ENCODE measurements at regions not wholly inside any gene's neighbourhood (a gene's known extent, or its start where the extent isn't known, plus 50 kb on each side); places are given as distances from the start of the nearest gene placed in this dataset.

DNA sequence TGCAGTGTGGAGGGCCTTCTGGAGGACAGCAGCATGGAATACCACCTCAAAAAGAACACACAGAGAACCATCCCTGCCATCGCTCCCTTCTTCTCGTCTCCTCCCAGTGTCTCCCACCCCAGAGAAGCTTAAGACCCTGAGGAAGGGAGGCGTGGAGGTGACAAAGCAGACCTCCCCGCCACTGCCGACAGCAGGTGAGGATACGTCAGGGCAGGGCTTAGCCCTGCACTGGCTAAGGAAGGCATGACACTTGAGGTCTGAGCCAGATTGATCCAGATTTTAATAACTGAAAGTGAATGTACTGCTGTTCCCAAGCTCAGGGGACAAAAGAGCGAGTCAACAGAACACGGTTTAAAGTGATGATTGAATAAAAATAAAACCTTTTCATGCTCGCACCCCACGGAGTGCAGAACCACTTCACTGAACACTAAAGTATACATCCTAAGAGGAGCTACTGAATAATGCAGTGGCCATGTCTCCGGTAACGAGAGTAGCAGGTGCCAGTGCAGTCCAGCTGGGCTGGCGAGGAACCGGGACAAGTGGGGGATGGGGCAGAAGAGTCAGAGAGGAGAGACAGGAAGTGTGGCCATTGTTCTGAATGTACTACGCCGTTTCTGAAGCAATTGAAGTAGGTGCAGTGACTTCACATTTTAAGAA lies 391.0 kb downstream of the CDH2 start:
- H3K4me3 ChIP-seq (ENCODE audit: low read length) = no peak overlapping the region
- H3K9ac ChIP-seq (ENCODE audit: low read length) = no peak overlapping the region
- no peaks in the 10 kb centered on the region for H3K4me1 ChIP-seq (ENCODE audit: control insufficient read depth, low read depth, low read length)
- H3K9me3 ChIP-seq (ENCODE audit: control insufficient read depth, low read depth, low read length) = no peaks in the 10 kb centered on the region
- H3K27ac ChIP-seq (ENCODE audit: low read length) = no peak overlapping the region
- no peaks in the 10 kb centered on the region for H3K36me3 ChIP-seq (ENCODE audit: control insufficient read depth, low read depth, low read length)
- no peaks in the 10 kb centered on the region for H3K27me3 ChIP-seq (ENCODE audit: control insufficient read depth, insufficient read depth, low read length)

DNA sequence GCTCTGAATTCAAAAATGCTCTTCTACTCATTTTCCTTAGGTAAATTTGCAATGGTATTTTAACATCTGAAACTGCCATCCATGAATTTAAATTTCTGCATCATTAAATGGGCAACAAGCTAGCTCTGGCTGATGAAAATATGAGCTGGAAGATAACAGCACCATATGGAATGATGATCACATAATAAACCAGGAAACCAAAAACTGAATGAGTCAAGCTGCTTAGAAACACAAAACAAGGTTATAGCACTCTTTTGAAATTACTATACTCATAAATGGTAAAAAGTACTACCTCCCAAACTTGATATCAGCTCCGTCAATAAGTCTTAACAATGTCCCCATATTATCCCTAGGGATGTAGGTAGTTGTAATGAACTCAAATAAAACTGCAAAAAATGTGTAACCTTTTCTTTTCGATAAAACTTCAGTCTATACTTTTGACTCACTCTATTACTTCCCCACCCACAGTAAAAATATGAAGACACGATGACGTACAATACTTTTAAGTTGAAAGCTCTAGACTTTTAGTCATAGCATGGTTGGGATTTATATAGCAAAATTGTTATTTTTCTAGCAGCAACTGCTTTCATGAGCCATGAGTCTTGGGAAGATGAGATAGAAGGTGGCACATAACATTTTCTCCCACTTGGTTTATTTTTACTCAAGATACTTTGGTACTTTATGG lies 396.7 kb downstream of the CDH2 start:
- peaks cover 14% of the 10 kb centered on the region for H3K4me1 ChIP-seq (ENCODE audit: control insufficient read depth, low read depth, low read length)
- no peak overlapping the region for H3K4me3 ChIP-seq (ENCODE audit: low read length)
- H3K36me3 ChIP-seq (ENCODE audit: control insufficient read depth, low read depth, low read length) = no peaks in the 10 kb centered on the region
- no peak overlapping the region for H3K27ac ChIP-seq (ENCODE audit: low read length)
- H3K9ac ChIP-seq (ENCODE audit: low read length) = no peak overlapping the region
- no peaks in the 10 kb centered on the region for H3K9me3 ChIP-seq (ENCODE audit: control insufficient read depth, low read depth, low read length)
- H3K27me3 ChIP-seq (ENCODE audit: control insufficient read depth, insufficient read depth, low read length) = no peaks in the 10 kb centered on the region

DNA sequence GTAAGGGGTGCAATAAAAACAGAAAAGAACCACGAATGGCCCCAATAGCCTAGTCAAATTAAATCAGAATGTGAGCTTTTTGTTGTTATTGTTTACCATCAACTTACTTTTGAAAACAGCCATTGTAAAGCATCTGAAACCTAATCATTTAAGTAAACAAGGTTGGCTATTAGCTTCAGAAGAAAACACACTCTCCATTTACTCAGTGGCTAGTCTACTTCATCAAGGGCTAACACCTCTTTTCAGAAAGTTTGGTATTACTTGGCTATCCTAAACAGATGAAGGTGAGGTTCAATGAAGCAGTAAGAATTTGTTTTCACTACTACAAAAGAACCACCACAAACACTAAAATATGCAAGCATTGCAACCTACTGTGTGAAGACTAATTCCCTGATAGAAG lies 398.0 kb downstream of the CDH2 start:
- peaks cover 14% of the 10 kb centered on the region for H3K4me1 ChIP-seq (ENCODE audit: control insufficient read depth, low read depth, low read length)
- H3K27me3 ChIP-seq (ENCODE audit: control insufficient read depth, insufficient read depth, low read length) = no peaks in the 10 kb centered on the region
- no peak overlapping the region for H3K9ac ChIP-seq (ENCODE audit: low read length)
- H3K9me3 ChIP-seq (ENCODE audit: control insufficient read depth, low read depth, low read length) = no peaks in the 10 kb centered on the region
- H3K27ac ChIP-seq (ENCODE audit: low read length) = no peak overlapping the region
- no peak overlapping the region for H3K4me3 ChIP-seq (ENCODE audit: low read length)
- no peaks in the 10 kb centered on the region for H3K36me3 ChIP-seq (ENCODE audit: control insufficient read depth, low read depth, low read length)

DNA sequence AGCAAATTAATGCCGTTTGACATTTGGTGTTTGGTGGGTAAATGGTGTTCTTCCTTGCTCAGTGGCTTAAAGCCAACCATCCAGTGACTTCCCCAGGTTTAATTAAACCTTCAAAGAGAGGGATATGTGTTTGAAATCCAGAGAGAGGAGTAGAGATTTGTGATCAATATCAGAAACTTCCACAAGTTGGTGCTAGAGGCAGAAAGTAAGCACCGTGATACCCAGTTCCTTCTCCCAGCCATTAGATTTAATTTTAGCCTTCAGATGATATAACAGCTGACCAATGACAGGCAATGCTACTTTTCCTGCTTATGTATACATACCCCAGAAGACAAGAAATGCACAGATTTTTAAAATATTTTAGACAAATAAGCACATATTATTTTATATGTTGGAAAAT lies 398.5 kb downstream of the CDH2 start:
- Histone ChIP-seq H3K9ac (ENCODE audit: low read length) (no peak overlapping the region), H3K4me3 (ENCODE audit: low read length) (no peak overlapping the region), H3K36me3 (ENCODE audit: control insufficient read depth, low read depth, low read length) (no peaks in the 10 kb centered on the region), H3K4me1 (ENCODE audit: control insufficient read depth, low read depth, low read length) (peaks cover 14% of the 10 kb centered on the region), H3K27me3 (ENCODE audit: control insufficient read depth, insufficient read depth, low read length) (no peaks in the 10 kb centered on the region), H3K9me3 (ENCODE audit: control insufficient read depth, low read depth, low read length) (no peaks in the 10 kb centered on the region), H3K27ac (ENCODE audit: low read length) (no peak overlapping the region)

DNA sequence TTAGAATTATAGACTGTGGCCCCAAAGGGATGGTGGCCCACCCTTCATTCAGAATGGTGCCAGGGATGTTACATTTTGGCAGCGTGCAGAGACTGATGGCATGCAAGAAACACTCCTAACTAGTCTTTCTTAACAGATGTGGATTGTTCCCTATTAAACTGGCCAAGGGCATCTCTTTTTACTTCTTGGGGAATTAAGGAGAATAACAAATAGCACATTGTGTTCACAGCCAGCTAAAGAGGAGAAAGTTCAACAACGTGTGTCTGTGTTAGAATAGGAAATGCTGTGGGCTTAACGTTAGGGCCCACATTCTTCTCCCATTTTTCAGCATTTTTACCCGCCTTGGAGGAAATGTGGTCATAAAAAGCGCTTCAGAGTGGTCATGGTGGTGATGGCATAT lies 404.8 kb downstream of the CDH2 start:
- Histone ChIP-seq H3K36me3 (ENCODE audit: control insufficient read depth, low read depth, low read length) (no peaks in the 10 kb centered on the region), H3K4me3 (ENCODE audit: low read length) (no peak overlapping the region), H3K9me3 (ENCODE audit: control insufficient read depth, low read depth, low read length) (no peaks in the 10 kb centered on the region), H3K27me3 (ENCODE audit: control insufficient read depth, insufficient read depth, low read length) (no peaks in the 10 kb centered on the region), H3K4me1 (ENCODE audit: control insufficient read depth, low read depth, low read length) (no peaks in the 10 kb centered on the region), H3K27ac (ENCODE audit: low read length) (no peak overlapping the region), H3K9ac (ENCODE audit: low read length) (no peak overlapping the region)

DNA sequence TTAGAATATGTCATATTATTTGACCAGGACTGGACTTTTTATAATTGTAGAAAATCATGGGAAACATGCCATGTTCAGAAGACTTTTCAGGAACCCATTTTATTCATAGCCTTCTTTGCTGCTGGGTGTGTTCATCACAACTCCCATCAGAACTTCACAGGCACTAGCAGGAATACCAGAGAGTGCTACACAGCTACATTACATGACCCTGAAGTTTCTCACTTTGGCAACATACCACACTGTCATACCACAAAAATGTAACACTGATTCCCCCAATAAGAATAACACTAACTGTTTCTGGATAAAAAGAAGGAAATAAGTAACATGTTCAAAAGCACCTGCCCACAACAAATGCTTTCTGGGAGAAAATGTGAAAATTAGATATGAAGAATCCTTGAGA lies 405.4 kb downstream of the CDH2 start:
- H3K27ac ChIP-seq (ENCODE audit: low read length) = no peak overlapping the region
- H3K4me1 ChIP-seq (ENCODE audit: control insufficient read depth, low read depth, low read length) = no peaks in the 10 kb centered on the region
- no peaks in the 10 kb centered on the region for H3K9me3 ChIP-seq (ENCODE audit: control insufficient read depth, low read depth, low read length)
- H3K9ac ChIP-seq (ENCODE audit: low read length) = no peak overlapping the region
- no peak overlapping the region for H3K4me3 ChIP-seq (ENCODE audit: low read length)
- H3K36me3 ChIP-seq (ENCODE audit: control insufficient read depth, low read depth, low read length) = no peaks in the 10 kb centered on the region
- H3K27me3 ChIP-seq (ENCODE audit: control insufficient read depth, insufficient read depth, low read length) = no peaks in the 10 kb centered on the region

DNA sequence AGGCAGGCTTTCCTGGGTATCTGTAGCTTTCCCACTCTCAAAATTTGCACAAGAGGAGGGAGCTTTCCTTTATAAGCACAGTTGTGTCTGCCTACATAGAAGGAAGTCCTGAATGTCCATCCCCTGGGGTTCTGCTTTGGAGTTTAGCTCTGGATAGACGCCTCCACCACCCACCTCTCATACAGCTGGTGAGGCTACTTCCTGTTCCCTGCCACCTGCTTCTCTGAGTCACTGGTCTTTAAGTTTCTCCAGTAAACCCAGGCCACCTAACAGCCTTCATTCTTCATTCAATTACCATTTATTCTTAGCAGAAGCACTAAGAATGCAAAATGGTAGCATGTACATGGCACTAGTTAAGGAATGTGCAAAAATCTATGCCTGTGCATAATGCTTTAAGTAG lies 407.8 kb downstream of the CDH2 start:
- Histone ChIP-seq H3K4me1 (ENCODE audit: control insufficient read depth, low read depth, low read length) (no peaks in the 10 kb centered on the region), H3K9ac (ENCODE audit: low read length) (no peak overlapping the region), H3K27ac (ENCODE audit: low read length) (no peak overlapping the region), H3K9me3 (ENCODE audit: control insufficient read depth, low read depth, low read length) (no peaks in the 10 kb centered on the region), H3K27me3 (ENCODE audit: control insufficient read depth, insufficient read depth, low read length) (no peaks in the 10 kb centered on the region), H3K36me3 (ENCODE audit: control insufficient read depth, low read depth, low read length) (no peaks in the 10 kb centered on the region), H3K4me3 (ENCODE audit: low read length) (no peak overlapping the region)

DNA sequence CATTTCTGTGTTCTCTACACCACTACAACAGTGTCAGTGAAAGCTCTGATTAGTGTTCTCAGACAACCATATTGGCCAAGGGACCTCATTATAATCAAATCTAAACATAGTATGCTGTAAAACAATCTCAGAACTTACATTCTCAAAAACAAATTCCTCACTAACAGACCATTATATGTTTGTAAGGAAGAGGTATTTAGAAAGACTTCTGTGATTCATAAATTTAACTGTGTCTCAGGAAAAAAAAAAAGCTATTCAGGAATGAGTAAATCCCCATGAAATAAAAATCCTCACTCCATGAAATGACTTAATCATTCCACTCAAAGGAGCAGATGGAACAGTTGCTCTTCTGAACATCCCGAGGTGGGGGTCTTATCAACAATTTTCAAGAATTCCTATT lies 413.0 kb downstream of the CDH2 start:
- Histone ChIP-seq H3K27ac (ENCODE audit: low read length) (no peak overlapping the region), H3K4me1 (ENCODE audit: control insufficient read depth, low read depth, low read length) (peaks cover 8% of the 10 kb centered on the region), H3K9ac (ENCODE audit: low read length) (no peak overlapping the region), H3K36me3 (ENCODE audit: control insufficient read depth, low read depth, low read length) (no peaks in the 10 kb centered on the region), H3K9me3 (ENCODE audit: control insufficient read depth, low read depth, low read length) (no peaks in the 10 kb centered on the region), H3K4me3 (ENCODE audit: low read length) (no peak overlapping the region), H3K27me3 (ENCODE audit: control insufficient read depth, insufficient read depth, low read length) (no peaks in the 10 kb centered on the region)

DNA sequence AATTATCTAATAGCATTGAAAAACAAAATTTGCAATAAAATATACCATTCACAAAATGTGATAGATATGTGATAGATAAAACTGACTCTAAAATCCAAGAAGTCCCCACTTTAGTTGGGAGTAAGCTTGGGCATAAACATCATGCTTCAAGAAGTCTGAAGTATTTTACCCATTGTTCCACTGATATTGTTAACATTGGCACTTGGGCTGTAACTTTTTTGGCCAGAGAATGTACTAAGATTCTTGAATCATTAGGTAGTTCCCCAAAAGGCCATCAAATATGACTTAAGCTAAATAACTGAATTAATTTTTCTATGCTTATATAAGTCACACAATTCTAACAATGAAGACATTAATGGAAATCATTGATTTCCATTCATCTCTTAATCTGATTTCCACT lies 413.6 kb downstream of the CDH2 start:
- Histone ChIP-seq H3K4me1 (ENCODE audit: control insufficient read depth, low read depth, low read length) (peaks cover 8% of the 10 kb centered on the region), H3K27ac (ENCODE audit: low read length) (no peak overlapping the region), H3K4me3 (ENCODE audit: low read length) (no peak overlapping the region), H3K9me3 (ENCODE audit: control insufficient read depth, low read depth, low read length) (no peaks in the 10 kb centered on the region), H3K27me3 (ENCODE audit: control insufficient read depth, insufficient read depth, low read length) (no peaks in the 10 kb centered on the region), H3K36me3 (ENCODE audit: control insufficient read depth, low read depth, low read length) (no peaks in the 10 kb centered on the region), H3K9ac (ENCODE audit: low read length) (no peak overlapping the region)

DNA sequence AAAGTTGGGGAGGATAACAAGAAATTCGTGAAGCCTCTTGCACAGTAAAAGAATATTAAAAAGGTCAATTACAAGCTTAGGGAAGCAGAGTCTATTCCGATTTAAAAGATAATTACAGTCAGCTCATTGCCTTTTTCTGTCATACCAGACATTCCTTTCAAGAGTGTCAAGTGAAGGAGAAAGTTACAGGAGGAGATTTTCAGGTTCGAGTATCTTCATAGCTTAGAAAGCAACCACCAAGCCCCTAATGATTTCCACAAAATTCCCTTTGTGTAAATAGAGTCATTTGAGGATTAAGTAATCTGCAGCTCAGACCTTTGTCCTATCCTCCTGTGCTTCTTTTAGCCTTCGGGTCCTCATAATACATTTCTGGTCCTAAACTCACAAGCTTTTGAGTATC lies 414.9 kb downstream of the CDH2 start:
- H3K9ac ChIP-seq (ENCODE audit: low read length) = no peak overlapping the region
- H3K27me3 ChIP-seq (ENCODE audit: control insufficient read depth, insufficient read depth, low read length) = no peaks in the 10 kb centered on the region
- no peak overlapping the region for H3K4me3 ChIP-seq (ENCODE audit: low read length)
- peaks cover 8% of the 10 kb centered on the region for H3K4me1 ChIP-seq (ENCODE audit: control insufficient read depth, low read depth, low read length)
- no peaks in the 10 kb centered on the region for H3K36me3 ChIP-seq (ENCODE audit: control insufficient read depth, low read depth, low read length)
- no peaks in the 10 kb centered on the region for H3K9me3 ChIP-seq (ENCODE audit: control insufficient read depth, low read depth, low read length)
- H3K27ac ChIP-seq (ENCODE audit: low read length) = no peak overlapping the region

DNA sequence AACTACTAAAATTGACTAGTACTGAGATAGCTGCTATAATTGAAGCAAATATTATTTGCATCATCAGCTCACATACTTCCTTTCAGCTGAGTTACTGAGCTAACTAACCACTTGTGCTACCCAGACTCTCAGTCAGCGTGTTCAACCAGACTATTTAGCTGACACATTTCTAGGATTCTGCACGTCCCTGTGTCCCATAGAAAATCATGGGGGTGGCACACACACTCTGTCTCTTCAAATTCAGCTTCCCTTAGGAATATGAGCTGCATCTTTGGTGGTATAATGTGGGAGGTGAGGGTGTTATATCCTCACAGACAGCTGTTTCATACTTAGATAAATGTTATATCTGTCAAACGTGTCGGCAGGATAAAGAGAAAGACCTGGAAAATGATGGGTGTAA lies 424.0 kb downstream of the CDH2 start:
- H3K27me3 ChIP-seq (ENCODE audit: control insufficient read depth, insufficient read depth, low read length) = no peaks in the 10 kb centered on the region
- H3K36me3 ChIP-seq (ENCODE audit: control insufficient read depth, low read depth, low read length) = no peaks in the 10 kb centered on the region
- no peak overlapping the region for H3K4me3 ChIP-seq (ENCODE audit: low read length)
- no peaks in the 10 kb centered on the region for H3K9me3 ChIP-seq (ENCODE audit: control insufficient read depth, low read depth, low read length)
- peaks cover 14% of the 10 kb centered on the region for H3K4me1 ChIP-seq (ENCODE audit: control insufficient read depth, low read depth, low read length)
- H3K27ac ChIP-seq (ENCODE audit: low read length) = no peak overlapping the region
- no peak overlapping the region for H3K9ac ChIP-seq (ENCODE audit: low read length)

DNA sequence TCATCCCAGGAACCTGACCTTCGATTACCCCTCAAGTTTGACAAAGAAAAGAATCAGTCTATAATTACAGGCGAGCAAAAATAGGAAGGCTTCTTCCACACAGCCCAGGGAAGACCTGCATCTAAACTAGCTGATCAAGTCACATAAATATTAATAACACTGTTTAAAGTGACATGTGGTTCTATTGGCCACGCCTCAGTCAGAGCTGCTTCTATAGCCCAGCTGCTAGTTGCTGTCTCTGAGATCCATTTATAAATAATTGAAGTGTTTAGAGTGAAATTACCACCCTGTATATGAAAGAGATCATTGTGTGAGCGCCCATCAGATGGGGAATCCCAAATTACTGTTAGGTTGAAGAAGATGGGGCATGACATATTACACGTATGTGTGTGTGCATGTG lies 426.0 kb downstream of the CDH2 start:
- H3K27me3 ChIP-seq (ENCODE audit: control insufficient read depth, insufficient read depth, low read length) = no peaks in the 10 kb centered on the region
- H3K4me3 ChIP-seq (ENCODE audit: low read length) = no peak overlapping the region
- peaks cover 9% of the 10 kb centered on the region for H3K4me1 ChIP-seq (ENCODE audit: control insufficient read depth, low read depth, low read length)
- H3K36me3 ChIP-seq (ENCODE audit: control insufficient read depth, low read depth, low read length) = no peaks in the 10 kb centered on the region
- H3K9me3 ChIP-seq (ENCODE audit: control insufficient read depth, low read depth, low read length) = no peaks in the 10 kb centered on the region
- H3K9ac ChIP-seq (ENCODE audit: low read length) = no peak overlapping the region
- no peak overlapping the region for H3K27ac ChIP-seq (ENCODE audit: low read length)

Data from iPS-18a (cell line).